H1 (cell line): ENCODE measurements at regions not wholly inside any gene's neighbourhood (a gene's known extent, or its start where the extent isn't known, plus 50 kb on each side); places are given as distances from the start of the nearest gene placed in this dataset.

Experiments used
- ASH2L ChIP-seq: fragments of 200-600, 300-600 bp; sonication (generic); IDR thresholded peaks from one replicate; pipeline ENCODE4 v1.7.1; 2017; ENCODE audit warnings: low read length
- CTBP2 ChIP-seq: IDR thresholded peaks from 2 replicates; pipeline ENCODE4 v1.7.0; 2011; ENCODE audit warnings: borderline replicate concordance, mild to moderate bottlenecking, moderate library complexity, mixed read lengths, low read length; ENCODE audit not compliant: insufficient read depth, insufficient read length
- TCF12 ChIP-seq: IDR thresholded peaks from 2 replicates; pipeline ENCODE4 v1.6.1; 2011; ENCODE audit warnings: low read depth, mild to moderate bottlenecking, low read length
- USF2 ChIP-seq: IDR thresholded peaks from 2 replicates; pipeline ENCODE4 v1.6.1; 2011; ENCODE audit warnings: low read length, improper control_type of control experiment
- TF ChIP-seq, protein P1 (sequence below): fragments of 300-600 bp; sonication (generic); IDR thresholded peaks from 2 replicates; pipeline ENCODE4 v1.7.1; 2012; ENCODE audit warnings: low read length, moderate library complexity, mild to moderate bottlenecking, inconsistent platforms; ENCODE audit not compliant: insufficient replicate concordance

- TF ChIP-seq, protein P1, sequence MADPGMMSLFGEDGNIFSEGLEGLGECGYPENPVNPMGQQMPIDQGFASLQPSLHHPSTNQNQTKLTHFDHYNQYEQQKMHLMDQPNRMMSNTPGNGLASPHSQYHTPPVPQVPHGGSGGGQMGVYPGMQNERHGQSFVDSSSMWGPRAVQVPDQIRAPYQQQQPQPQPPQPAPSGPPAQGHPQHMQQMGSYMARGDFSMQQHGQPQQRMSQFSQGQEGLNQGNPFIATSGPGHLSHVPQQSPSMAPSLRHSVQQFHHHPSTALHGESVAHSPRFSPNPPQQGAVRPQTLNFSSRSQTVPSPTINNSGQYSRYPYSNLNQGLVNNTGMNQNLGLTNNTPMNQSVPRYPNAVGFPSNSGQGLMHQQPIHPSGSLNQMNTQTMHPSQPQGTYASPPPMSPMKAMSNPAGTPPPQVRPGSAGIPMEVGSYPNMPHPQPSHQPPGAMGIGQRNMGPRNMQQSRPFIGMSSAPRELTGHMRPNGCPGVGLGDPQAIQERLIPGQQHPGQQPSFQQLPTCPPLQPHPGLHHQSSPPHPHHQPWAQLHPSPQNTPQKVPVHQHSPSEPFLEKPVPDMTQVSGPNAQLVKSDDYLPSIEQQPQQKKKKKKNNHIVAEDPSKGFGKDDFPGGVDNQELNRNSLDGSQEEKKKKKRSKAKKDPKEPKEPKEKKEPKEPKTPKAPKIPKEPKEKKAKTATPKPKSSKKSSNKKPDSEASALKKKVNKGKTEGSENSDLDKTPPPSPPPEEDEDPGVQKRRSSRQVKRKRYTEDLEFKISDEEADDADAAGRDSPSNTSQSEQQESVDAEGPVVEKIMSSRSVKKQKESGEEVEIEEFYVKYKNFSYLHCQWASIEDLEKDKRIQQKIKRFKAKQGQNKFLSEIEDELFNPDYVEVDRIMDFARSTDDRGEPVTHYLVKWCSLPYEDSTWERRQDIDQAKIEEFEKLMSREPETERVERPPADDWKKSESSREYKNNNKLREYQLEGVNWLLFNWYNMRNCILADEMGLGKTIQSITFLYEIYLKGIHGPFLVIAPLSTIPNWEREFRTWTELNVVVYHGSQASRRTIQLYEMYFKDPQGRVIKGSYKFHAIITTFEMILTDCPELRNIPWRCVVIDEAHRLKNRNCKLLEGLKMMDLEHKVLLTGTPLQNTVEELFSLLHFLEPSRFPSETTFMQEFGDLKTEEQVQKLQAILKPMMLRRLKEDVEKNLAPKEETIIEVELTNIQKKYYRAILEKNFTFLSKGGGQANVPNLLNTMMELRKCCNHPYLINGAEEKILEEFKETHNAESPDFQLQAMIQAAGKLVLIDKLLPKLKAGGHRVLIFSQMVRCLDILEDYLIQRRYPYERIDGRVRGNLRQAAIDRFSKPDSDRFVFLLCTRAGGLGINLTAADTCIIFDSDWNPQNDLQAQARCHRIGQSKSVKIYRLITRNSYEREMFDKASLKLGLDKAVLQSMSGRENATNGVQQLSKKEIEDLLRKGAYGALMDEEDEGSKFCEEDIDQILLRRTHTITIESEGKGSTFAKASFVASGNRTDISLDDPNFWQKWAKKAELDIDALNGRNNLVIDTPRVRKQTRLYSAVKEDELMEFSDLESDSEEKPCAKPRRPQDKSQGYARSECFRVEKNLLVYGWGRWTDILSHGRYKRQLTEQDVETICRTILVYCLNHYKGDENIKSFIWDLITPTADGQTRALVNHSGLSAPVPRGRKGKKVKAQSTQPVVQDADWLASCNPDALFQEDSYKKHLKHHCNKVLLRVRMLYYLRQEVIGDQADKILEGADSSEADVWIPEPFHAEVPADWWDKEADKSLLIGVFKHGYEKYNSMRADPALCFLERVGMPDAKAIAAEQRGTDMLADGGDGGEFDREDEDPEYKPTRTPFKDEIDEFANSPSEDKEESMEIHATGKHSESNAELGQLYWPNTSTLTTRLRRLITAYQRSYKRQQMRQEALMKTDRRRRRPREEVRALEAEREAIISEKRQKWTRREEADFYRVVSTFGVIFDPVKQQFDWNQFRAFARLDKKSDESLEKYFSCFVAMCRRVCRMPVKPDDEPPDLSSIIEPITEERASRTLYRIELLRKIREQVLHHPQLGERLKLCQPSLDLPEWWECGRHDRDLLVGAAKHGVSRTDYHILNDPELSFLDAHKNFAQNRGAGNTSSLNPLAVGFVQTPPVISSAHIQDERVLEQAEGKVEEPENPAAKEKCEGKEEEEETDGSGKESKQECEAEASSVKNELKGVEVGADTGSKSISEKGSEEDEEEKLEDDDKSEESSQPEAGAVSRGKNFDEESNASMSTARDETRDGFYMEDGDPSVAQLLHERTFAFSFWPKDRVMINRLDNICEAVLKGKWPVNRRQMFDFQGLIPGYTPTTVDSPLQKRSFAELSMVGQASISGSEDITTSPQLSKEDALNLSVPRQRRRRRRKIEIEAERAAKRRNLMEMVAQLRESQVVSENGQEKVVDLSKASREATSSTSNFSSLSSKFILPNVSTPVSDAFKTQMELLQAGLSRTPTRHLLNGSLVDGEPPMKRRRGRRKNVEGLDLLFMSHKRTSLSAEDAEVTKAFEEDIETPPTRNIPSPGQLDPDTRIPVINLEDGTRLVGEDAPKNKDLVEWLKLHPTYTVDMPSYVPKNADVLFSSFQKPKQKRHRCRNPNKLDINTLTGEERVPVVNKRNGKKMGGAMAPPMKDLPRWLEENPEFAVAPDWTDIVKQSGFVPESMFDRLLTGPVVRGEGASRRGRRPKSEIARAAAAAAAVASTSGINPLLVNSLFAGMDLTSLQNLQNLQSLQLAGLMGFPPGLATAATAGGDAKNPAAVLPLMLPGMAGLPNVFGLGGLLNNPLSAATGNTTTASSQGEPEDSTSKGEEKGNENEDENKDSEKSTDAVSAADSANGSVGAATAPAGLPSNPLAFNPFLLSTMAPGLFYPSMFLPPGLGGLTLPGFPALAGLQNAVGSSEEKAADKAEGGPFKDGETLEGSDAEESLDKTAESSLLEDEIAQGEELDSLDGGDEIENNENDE: no peak
- TF ChIP-seq CTBP2 (no peak), ASH2L (no peak), TCF12 (no peak), USF2 (no peak)
Measured at GRCh38 chr5:86999951-87000350, 267.7 kb upstream of the RASA1 start (continued).
